OCI-LY1 (cell line): ENCODE measurements at regions not wholly inside any gene's neighbourhood (a gene's known extent, or its start where the extent isn't known, plus 50 kb on each side); places are given as distances from the start of the nearest gene placed in this dataset.

Experiments
- H2AFZ ChIP-seq: fragments of 200-600 bp; sonication (generic), shearing (Covaris generic); 2 replicates; pipeline ENCODE4 v1.6.0; 2014; ENCODE audit warnings: antibody characterized with exemption, mild to moderate bottlenecking, low read length
- H3F3A ChIP-seq: fragments of 200-600 bp; sonication (generic), shearing (Covaris generic); 2 replicates; pipeline ENCODE4 v1.6.0; 2014; ENCODE audit warnings: mild to moderate bottlenecking, antibody characterized with exemption, low read length, moderate library complexity; ENCODE audit not compliant: insufficient read depth
- H3K27ac ChIP-seq: fragments of 200-600 bp; sonication (generic); 2 replicates; pipeline ENCODE4 v1.5.1; 2014; ENCODE audit warnings: low read length, mixed run types, mild to moderate bottlenecking, low read depth; ENCODE audit not compliant: poor library complexity, severe bottlenecking
- H3K27me3 ChIP-seq: fragments of 200-600 bp; sonication (generic); 2 replicates; pipeline ENCODE4 v1.6.0; 2014; ENCODE audit warnings: antibody characterized with exemption, mild to moderate bottlenecking, low read length, moderate library complexity; ENCODE audit not compliant: insufficient read depth
- H3K36me3 ChIP-seq: fragments of 200-600 bp; sonication (generic); 2 replicates; pipeline ENCODE4 v1.6.1; 2014; ENCODE audit warnings: mild to moderate bottlenecking, antibody characterized with exemption, low read length, moderate library complexity, mixed read lengths; ENCODE audit not compliant: insufficient read depth
- H3K4me1 ChIP-seq: fragments of 200-600 bp; sonication (generic); 2 replicates; pipeline ENCODE4 v1.5.1; 2014; ENCODE audit warnings: mild to moderate bottlenecking, low read length, moderate library complexity; ENCODE audit not compliant: insufficient read depth, severe bottlenecking
- H3K4me2 ChIP-seq: fragments of 200-600 bp; sonication (generic), shearing (Covaris generic); 2 replicates; pipeline ENCODE4 v1.6.1; 2014; ENCODE audit warnings: low read length
- H3K4me3 ChIP-seq: fragments of 200-600 bp; sonication (generic); 2 replicates; pipeline ENCODE4 v1.5.1; 2014; ENCODE audit warnings: low read length, low read depth, mild to moderate bottlenecking, mixed read lengths; ENCODE audit not compliant: poor library complexity, severe bottlenecking
- H3K79me2 ChIP-seq: fragments of 200-600 bp; shearing (Covaris generic); 2 replicates; pipeline ENCODE4 v1.6.1; 2016; ENCODE audit warnings: mixed run types, low read length, mixed read lengths; ENCODE audit not compliant: insufficient read depth
- H3K9ac ChIP-seq: fragments of 200-600 bp; sonication (generic), shearing (Covaris generic); 2 replicates; pipeline ENCODE4 v1.6.1; 2014; ENCODE audit warnings: mild to moderate bottlenecking, low read length, mixed read lengths
- H3K9me2 ChIP-seq: fragments of 200-600 bp; sonication (generic), shearing (Covaris generic); 2 replicates; pipeline ENCODE4 v1.6.1; 2014; ENCODE audit warnings: low read depth, mild to moderate bottlenecking, low read length, mixed read lengths
- H3K9me3 ChIP-seq: fragments of 200-600 bp; shearing (Covaris generic); 2 replicates; pipeline ENCODE4 v1.6.1; 2014; ENCODE audit warnings: low read length, mixed read lengths
- H4K20me1 ChIP-seq: fragments of 200-600 bp; sonication (generic), shearing (Covaris generic); 2 replicates; pipeline ENCODE4 v1.6.0; 2016; ENCODE audit warnings: mild to moderate bottlenecking, low read length; ENCODE audit not compliant: insufficient read depth
- CTCF ChIP-seq: fragments of 200-600 bp; sonication (generic), shearing (Covaris generic); IDR thresholded peaks from 2 replicates; pipeline ENCODE4 v1.5.1; 2017; ENCODE audit warnings: mild to moderate bottlenecking, antibody characterized with exemption, low read length, moderate library complexity, mixed read lengths
- EZH2 ChIP-seq: fragments of 200-600 bp; sonication (generic), shearing (Covaris generic); IDR thresholded peaks from 2 replicates; pipeline ENCODE4 v1.8.0; 2017; ENCODE audit warnings: borderline replicate concordance, mixed run types, mild to moderate bottlenecking, antibody characterized with exemption, low read length, moderate library complexity, mixed read lengths

GRCh38 chrY:19130569-19131358 lies 357.2 kb upstream of the HSFY2 start:
- H3K27ac ChIP-seq, result no peak overlapping the region
- H3K4me3 ChIP-seq, result no peak overlapping the region
- no peaks in the 10 kb centered on the region for H4K20me1 ChIP-seq
- H3K79me2 ChIP-seq, result no peaks in the 10 kb centered on the region
- no peaks in the 10 kb centered on the region for H3K4me1 ChIP-seq
- no peak overlapping the region for H3K9ac ChIP-seq
- H3K9me2 ChIP-seq, result no peaks in the 10 kb centered on the region
- H3K4me2 ChIP-seq, result no peak overlapping the region
- H3K9me3 ChIP-seq, result no peaks in the 10 kb centered on the region
- H3K27me3 ChIP-seq, result no peaks in the 10 kb centered on the region
- no peak overlapping the region for H2AFZ ChIP-seq
- no peaks in the 10 kb centered on the region for H3F3A ChIP-seq
- TF ChIP-seq EZH2, result no peak
- no peak for TF ChIP-seq CTCF
- no peaks in the 10 kb centered on the region for H3K36me3 ChIP-seq

- Histone ChIP-seq H3K4me3 (no peak overlapping the region), H3K9me2 (no peaks in the 10 kb centered on the region), H3K9me3 (no peaks in the 10 kb centered on the region), H3K4me2 (no peak overlapping the region), H2AFZ (no peak overlapping the region), H3F3A (no peaks in the 10 kb centered on the region), H3K36me3 (no peaks in the 10 kb centered on the region), H3K27me3 (no peaks in the 10 kb centered on the region), H3K9ac (no peak overlapping the region), H3K4me1 (no peaks in the 10 kb centered on the region), H3K27ac (no peak overlapping the region), H3K79me2 (no peaks in the 10 kb centered on the region), H4K20me1 (no peaks in the 10 kb centered on the region)
- TF ChIP-seq EZH2, result no peak
- no peak for TF ChIP-seq CTCF
These were observed 353.4 kb upstream of the HSFY2 start for GRCh38 chrY:19126889-19127288.

GRCh38 chrY:19124609-19125008 lies 351.1 kb upstream of the HSFY2 start:
- H3K9me2 ChIP-seq, result no peaks in the 10 kb centered on the region
- H3K79me2 ChIP-seq, result no peaks in the 10 kb centered on the region
- no peak overlapping the region for H3K27ac ChIP-seq
- no peak overlapping the region for H3K4me2 ChIP-seq
- H3K4me1 ChIP-seq, result no peaks in the 10 kb centered on the region
- no peak overlapping the region for H3K9ac ChIP-seq
- no peak overlapping the region for H2AFZ ChIP-seq
- no peaks in the 10 kb centered on the region for H3K36me3 ChIP-seq
- no peaks in the 10 kb centered on the region for H3K27me3 ChIP-seq
- no peaks in the 10 kb centered on the region for H4K20me1 ChIP-seq
- no peak for TF ChIP-seq EZH2
- TF ChIP-seq CTCF, result no peak
- no peaks in the 10 kb centered on the region for H3F3A ChIP-seq
- H3K9me3 ChIP-seq, result no peaks in the 10 kb centered on the region
- H3K4me3 ChIP-seq, result no peak overlapping the region
